ENCODE measurements at regions not wholly inside any gene's neighbourhood (a gene's known extent, or its start where the extent isn't known, plus 50 kb on each side); places are given as distances from the start of the nearest gene placed in this dataset.

DNA sequence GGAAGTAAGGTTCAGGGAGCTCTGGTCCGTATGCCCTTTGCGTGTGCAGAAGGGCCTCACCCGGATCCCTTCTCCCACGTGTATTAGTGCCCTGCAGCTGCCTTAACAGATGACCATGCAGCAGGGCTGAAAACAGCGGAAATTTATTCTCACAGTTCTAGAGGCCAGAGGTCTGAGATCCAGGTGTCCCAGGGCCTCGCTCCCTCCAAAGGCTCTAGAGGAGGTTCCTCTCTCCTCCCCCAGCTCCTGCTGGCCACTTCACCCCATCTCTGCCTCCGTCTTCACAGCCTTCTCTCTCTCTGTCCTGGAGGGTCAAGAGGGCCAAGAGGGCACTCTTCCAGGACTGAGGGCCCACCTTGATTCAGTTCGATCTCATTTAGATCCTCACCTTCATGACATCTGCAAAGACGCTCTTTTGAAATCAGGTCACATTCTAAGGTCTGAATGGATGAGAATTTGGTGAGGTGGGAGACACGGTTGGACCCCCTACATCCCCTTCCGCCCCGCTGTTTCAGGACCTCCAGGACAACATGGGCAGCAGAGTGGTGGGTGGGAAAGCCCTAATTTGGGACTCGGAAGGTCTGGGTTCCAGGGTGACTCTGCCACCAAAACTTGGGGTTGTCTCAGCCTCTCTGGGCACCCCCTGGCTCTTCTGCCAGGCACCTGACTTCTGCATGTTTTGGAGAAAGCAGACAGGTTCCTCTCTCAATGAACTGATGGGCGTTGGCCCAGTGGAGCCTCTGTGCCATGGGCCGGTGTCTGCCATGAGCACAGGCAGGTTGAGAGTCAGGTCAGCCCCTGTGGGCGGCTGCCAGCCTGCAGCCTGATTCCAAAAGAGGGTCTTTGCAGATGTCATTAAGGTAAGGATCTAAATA lies 361.2 kb downstream of the SEC14L1 start:
- no peak for DNase-seq

DNA sequence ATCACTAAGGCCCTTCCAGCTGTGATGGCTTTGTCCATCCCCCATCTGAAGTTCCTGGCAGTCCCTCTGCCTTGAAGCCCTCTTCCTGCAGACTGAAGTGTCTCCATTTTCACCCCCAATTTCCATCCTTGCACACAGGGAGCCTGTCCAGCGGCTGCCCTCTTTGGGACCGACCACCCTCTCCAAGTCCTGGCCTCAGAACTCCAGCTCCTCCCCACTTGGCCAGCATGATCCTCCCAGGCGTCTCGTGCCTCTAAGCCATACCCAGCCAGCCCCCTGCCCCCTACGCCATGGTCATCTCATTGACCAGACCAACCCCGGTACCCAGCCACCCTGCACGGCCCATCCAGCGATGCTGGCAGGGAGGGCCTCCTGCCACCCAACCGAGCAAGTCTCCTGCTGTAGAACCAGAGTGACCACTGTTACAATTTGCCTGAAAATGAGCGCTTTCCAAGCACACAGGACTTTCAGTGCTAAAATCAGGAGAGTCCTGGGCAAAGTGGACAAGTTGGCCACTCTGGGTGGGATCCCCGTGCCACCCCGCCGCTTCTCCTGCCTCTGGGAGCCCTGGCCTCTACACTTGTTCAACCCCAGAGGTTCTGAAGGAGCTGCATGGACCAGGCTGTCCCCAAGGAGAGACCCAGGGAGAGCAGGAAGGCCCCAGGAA lies 362.0 kb downstream of the SEC14L1 start:
- no peak for DNase-seq

- DNase-seq: no peak
Observed at GRCh38 chr17:77503293-77503655, 362.5 kb downstream of the SEC14L1 start.

DNA sequence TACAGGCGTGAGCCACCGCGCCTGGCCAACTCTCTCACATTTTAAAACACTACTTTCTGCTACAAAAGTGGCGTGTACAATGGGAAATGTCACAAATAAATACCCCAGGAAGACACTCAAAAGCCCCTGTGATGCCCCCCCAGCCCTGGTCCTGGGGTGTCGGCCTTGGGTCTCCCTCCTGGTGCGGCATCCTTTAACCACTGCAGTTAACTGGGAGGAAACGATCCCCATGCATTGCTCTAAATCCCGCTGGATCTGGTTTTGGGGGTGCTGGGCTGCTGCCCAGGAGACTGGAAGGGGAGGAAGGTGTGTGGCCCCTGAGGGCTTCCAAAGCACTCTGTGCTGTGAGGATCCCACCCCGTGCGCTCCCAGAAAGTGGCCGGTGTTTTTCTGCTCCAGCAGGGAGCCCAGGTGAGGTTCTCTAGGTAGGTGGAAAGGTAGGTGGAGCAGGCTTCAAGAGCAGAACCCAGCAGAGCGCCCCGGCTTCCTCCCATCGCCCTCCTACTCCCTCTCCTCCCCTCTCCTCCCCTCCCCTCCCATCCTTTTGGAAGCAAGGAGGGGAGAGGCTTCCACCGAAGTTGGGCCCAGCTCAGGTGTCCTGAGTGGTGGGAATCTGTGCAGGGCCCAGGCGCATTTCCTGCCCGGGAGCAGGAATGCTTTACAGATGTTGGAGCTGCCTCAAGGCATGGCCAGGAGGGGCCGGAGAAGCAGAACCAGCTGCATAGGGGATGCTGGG lies 363.3 kb downstream of the SEC14L1 start:
- peak; percentile 48 for DNase-seq

DNA sequence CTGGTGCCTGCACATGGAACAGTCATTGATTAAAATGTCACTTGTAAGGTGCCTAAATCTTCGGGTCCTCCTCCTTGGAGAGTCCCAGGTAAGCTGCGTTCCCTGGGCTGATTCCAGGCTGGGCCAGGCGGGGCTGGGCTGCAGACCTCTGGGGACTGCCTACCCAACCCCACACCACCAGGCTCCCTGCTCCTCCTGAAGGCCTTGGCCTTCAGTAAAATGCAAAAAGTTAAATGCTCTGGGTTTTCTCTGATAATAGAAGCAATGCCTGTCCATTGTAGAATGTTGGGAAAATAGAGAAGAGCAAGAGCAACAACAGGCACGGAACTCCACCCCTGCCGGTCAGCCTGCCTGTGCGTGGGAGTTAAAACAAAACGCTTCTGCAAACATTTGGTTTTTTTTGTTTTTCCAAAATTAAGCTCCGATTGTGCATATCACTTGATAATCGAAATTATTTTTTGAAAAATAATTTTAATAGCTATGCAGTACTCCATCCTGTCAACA lies 363.9 kb downstream of the SEC14L1 start:
- DNase-seq: no peak

- no peak for DNase-seq
Observed at GRCh38 chr17:77505181-77505639, 364.4 kb downstream of the SEC14L1 start.

DNA sequence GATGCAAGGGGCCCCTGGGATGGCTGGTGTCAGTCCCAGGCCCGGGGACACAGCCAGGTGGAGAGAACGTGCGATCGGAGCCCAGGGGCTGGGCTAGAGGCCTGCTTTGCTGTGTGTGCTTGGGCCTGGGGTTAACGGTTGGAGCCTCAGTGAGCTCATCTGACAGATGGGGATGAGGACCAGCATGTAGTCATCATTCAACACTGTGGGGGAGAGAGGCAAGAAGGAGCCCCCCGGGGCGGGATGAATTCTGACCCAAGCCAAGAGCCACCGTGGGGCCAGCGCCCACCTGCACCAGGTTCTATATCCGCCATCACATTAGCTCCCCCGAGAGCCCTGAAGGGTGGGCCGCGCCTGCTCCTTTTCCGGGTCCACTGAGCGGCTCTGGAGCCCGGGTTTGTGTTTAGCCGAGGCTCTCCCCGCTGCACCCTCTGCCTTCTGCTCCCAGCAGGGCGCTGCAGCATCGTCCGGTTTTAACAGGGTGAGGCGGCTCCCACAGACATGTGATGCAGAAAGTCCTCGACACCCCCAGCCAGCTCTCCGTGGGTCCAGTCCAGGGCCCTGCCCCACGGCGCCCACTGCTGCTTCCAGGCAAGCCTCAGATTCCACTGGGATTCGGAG lies 365.7 kb downstream of the SEC14L1 start:
- no peak for DNase-seq

DNA sequence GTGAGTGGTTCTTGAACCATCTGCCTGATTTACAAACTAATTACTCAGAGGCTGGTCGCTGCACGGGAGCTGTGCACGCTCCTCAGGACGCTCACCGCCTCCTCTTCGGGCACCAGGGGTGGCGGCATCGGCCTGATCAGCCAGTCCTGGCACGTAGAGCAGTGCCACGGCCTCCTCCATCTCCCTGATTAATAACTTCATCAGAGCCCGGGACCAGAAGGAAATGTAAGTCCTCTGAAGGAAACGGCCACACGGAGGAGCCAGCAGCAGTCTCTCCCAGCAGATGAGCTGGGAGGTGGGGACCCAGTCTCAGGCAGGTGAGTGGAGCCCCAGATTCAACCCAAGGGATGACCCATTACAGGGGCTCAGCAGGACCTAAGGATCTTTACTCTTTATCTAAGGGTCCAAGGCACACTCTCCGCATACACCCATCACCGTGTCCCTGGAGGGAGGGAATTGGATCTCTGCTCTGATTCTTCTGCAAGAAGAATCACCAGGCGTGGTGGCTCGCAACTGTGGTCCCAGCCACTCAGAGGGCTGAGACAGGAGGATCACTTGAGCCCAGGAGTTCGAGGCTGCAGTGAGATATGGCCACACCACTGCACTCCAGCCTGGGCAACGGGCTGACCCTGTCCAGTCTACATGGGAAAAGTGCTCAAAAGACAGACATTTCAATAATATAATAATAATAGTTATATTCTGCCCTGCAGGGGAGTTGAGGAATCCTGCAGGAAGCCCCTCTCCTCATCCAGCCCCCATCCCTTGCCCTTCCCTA lies 366.5 kb downstream of the SEC14L1 start:
- no peak for DNase-seq

DNA sequence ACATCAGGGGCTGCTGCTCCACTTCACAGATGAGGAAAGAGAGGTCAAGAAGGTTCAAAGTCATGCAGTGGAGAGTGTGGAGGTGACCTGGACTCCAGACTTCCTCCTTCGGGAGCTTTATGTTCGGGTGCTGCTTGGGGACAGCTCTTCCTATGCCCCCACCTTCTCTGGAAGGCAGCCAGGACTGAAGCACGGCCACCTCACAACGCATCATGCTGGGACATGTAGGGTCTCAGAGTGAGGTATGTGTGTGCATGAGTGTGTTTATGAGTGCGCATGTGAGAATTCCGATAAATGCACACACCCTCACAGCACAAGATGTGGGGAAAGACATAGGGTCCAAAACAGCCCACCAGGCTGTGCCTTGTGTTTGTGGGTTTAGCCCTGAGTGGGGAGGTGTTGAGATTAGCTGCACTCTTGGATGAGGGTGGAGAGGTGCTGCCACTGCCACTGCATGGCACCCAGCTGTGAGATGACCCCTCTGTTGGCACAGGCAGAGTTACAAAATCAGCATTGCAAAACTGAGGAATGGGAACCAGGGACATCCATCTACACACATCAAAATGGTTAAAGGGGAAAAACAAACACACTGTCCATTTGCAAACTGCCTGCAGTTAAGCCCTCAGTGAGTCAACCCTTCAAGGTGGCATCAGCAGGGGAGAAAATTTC lies 367.4 kb downstream of the SEC14L1 start:
- no peak for DNase-seq

GRCh38 chr17:77509089-77509488 lies 368.3 kb downstream of the SEC14L1 start:
- no peak for DNase-seq

DNA sequence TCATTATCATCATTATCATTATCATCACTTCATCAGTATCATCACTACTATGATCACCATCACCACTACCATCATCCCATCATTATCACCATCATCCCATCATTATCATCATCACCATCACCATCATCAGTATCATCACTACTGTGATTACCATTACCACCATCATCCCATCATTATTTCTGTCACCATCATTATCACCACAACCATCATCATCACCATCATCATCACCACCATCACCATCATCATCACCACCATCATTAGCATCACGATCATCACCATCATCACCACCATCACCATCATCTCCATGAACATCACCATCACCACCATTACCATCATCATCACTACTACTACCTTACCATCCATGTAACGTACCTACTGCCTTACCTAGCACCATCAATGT lies 368.8 kb downstream of the SEC14L1 start:
- no peak for DNase-seq

- no peak for DNase-seq
Observed at GRCh38 chr17:77510133-77510796, 369.5 kb downstream of the SEC14L1 start.

GRCh38 chr17:77511514-77512061 lies 370.8 kb downstream of the SEC14L1 start:
- no peak for DNase-seq

DNA sequence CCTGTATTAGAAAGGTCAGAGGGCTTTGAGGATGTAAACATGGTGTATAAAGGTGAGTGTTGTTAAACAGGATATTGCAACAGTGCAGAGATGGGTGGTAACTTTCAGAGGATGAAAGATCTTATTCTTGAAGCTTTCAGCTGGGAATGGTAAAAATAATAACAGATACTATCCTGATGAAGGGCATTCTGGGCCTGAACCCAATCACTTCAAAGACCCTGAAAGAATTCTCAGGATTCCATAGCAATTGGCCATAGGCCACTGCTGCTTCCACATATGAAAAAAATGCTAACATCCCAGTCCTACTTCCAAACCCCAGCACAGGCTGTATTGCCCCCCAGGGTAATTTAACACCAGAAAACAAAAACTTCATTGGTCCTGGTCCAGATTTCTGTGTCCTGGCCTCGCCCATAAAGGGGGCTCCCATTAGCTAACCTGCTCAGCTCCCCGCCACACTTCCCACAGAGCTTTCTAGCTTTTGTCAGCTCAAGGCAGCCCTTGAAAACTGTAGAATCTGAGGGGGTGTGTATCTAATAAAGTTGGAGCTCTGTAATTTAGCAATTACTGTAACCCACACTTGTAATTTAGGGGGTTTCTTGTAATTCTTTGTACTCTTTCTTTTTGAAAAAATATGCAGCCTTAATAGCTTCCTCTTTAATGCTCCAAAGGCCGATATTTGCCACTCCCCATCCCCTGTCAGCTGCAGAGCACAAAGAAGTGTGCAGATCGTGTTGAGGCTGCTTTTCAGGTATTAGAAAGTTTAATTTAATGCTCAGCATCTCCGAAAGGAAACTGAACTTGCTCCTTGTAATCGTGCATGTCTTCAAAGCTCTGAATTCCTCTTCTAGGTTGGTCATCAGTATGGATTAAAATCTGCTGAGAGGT lies 371.5 kb downstream of the SEC14L1 start:
- DNase-seq: no peak

- DNase-seq: peak; percentile 27
Observed at GRCh38 chr17:77513045-77513444, 372.3 kb downstream of the SEC14L1 start.

DNA sequence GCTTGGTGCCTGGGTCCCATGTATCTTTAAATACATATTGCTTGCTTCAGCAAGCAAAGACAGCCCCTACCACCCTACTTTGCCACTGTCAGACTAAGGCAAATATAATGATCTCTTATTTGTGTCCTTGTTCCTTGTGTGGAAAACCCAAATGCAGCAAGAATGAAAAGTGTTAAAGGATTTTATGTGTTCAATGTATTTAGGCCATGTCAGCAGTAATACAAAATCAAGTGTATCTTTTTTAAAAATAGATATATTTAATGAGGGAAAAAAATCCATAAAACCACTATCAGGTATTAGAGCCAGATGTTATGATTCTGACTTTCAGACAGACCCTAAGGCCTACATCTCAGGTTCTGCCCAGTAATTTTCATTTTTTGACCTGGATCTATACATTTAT lies 374.5 kb downstream of the SEC14L1 start:
- no peak for DNase-seq

DNA sequence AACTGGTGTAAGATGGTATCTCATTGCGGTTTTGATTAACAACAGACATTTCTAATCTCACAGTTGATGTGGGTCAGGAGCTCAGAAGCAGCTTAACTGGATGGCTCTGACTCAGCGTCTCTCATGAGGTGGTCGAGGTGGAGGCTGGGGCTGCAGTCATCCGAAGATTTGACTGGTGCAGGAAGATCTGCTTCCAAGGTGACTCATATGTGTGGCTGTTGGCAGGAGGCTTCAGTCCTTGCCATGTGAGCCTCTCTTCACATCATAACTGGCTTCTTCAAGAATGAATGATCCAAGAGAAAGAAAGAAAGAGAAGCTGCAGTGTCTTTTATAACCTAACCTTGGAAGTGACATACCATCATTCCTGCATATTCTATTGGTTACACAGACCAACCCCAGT lies 376.1 kb downstream of the SEC14L1 start:
- no peak for DNase-seq

GRCh38 chr17:77521076-77521475 lies 380.3 kb downstream of the SEC14L1 start:
- DNase-seq: no peak

- no peak for DNase-seq
Observed at GRCh38 chr17:77523540-77523939, 382.8 kb downstream of the SEC14L1 start.
